ENCODE measurements at regions not wholly inside any gene's neighbourhood (a gene's known extent, or its start where the extent isn't known, plus 50 kb on each side); places are given as distances from the start of the nearest gene placed in this dataset.

- DNase-seq, result no peak
- ChIA-PET POLR2A (ENCODE audit: unreplicated experiment) (no interaction called here), CTCF (no interaction called here)
- no peak for TF ChIP-seq EZH2 (IDR thresholded peaks at IDR 0.05; ENCODE audit: low read length, unreplicated experiment)
- Histone ChIP-seq H4K20me1 (ENCODE audit: low read length) (no peaks in the 10 kb centered on the region), H3K9ac (ENCODE audit: low read length) (no peak overlapping the region), H3K79me2 (ENCODE audit: low read length) (no peaks in the 10 kb centered on the region), H3F3A (ENCODE audit: low read length, unreplicated experiment) (no peaks in the 10 kb centered on the region), H3K36me3 (ENCODE audit: low read depth, low read length) (no peaks in the 10 kb centered on the region), H3K9me2 (replicated peaks; ENCODE audit: low read length) (no peaks in the 10 kb centered on the region), H3K4me3 (ENCODE audit: low read length) (no peak overlapping the region), H3K4me1 (ENCODE audit: insufficient read depth, low read length) (no peaks in the 10 kb centered on the region), H3K27ac (ENCODE audit: low read length) (no peak overlapping the region), H3K4me2 (ENCODE audit: low read length) (no peak overlapping the region), H3K9me3 (ENCODE audit: low read length) (no peaks in the 10 kb centered on the region), H3K27me3 (ENCODE audit: low read length) (peaks cover 29% of the 10 kb centered on the region), H2AFZ (ENCODE audit: low read length) (no peak overlapping the region)
- intact Hi-C loops (cut with micrococcal nuclease), result no loop called here
- BruUV-seq (replicated peaks), result no TSS peak
- no peak for ATAC-seq
These were observed 233.9 kb downstream of the GXYLT1 start for GRCh38 chr12:41910578-41911320.

- H3K36me3 ChIP-seq (ENCODE audit: low read depth, low read length), result no peaks in the 10 kb centered on the region
- BruUV-seq (replicated peaks), result no TSS peak
- no peaks in the 10 kb centered on the region for H3K9me3 ChIP-seq (ENCODE audit: low read length)
- POLR2A ChIA-PET (ENCODE audit: unreplicated experiment), result no interaction called here
- no peak overlapping the region for H3K4me2 ChIP-seq (ENCODE audit: low read length)
- DNase-seq (no peak), ATAC-seq (no peak)
- CTCF ChIA-PET, result no interaction called here
- H3K79me2 ChIP-seq (ENCODE audit: low read length), result no peaks in the 10 kb centered on the region
- no peaks in the 10 kb centered on the region for H3K4me1 ChIP-seq (ENCODE audit: insufficient read depth, low read length)
- H3K27me3 ChIP-seq (ENCODE audit: low read length), result peaks cover 25% of the 10 kb centered on the region
- no peaks in the 10 kb centered on the region for H4K20me1 ChIP-seq (ENCODE audit: low read length)
- intact Hi-C loops (cut with micrococcal nuclease), result no loop called here
- no peak overlapping the region for H3K27ac ChIP-seq (ENCODE audit: low read length)
- no peaks in the 10 kb centered on the region for H3F3A ChIP-seq (ENCODE audit: low read length, unreplicated experiment)
- H3K4me3 ChIP-seq (ENCODE audit: low read length), result no peak overlapping the region
- no peak overlapping the region for H3K9ac ChIP-seq (ENCODE audit: low read length)
- TF ChIP-seq EZH2 (IDR thresholded peaks at IDR 0.05; ENCODE audit: low read length, unreplicated experiment) (no peak), CTCF (conservative IDR thresholded peaks at IDR 0.05; ENCODE audit: low read depth, low read length) (no peak), EZH2phosphoT487 (IDR thresholded peaks at IDR 0.05; ENCODE audit: borderline replicate concordance, low read length) (no peak)
- H3K9me2 ChIP-seq (replicated peaks; ENCODE audit: low read length), result no peaks in the 10 kb centered on the region
- H2AFZ ChIP-seq (ENCODE audit: low read length), result no peak overlapping the region
These were observed 236.5 kb downstream of the GXYLT1 start for GRCh38 chr12:41908206-41908605.

- Histone ChIP-seq H2AFZ (ENCODE audit: low read length) (no peak overlapping the region), H3K27ac (ENCODE audit: low read length) (no peak overlapping the region), H3K4me1 (ENCODE audit: insufficient read depth, low read length) (no peaks in the 10 kb centered on the region), H3K9me3 (ENCODE audit: low read length) (no peaks in the 10 kb centered on the region), H3K4me2 (ENCODE audit: low read length) (no peak overlapping the region), H3K9ac (ENCODE audit: low read length) (no peak overlapping the region), H3K9me2 (replicated peaks; ENCODE audit: low read length) (no peaks in the 10 kb centered on the region), H3K36me3 (ENCODE audit: low read depth, low read length) (no peaks in the 10 kb centered on the region), H3K27me3 (ENCODE audit: low read length) (peaks cover 20% of the 10 kb centered on the region), H3K79me2 (ENCODE audit: low read length) (no peaks in the 10 kb centered on the region), H4K20me1 (ENCODE audit: low read length) (no peaks in the 10 kb centered on the region), H3F3A (ENCODE audit: low read length, unreplicated experiment) (no peaks in the 10 kb centered on the region), H3K4me3 (ENCODE audit: low read length) (no peak overlapping the region)
- no peak for TF ChIP-seq CTCF (conservative IDR thresholded peaks at IDR 0.05; ENCODE audit: low read depth, low read length)
- no peak for TF ChIP-seq EZH2phosphoT487 (IDR thresholded peaks at IDR 0.05; ENCODE audit: borderline replicate concordance, low read length)
- no peak for TF ChIP-seq EZH2 (IDR thresholded peaks at IDR 0.05; ENCODE audit: low read length, unreplicated experiment)
- ChIA-PET POLR2A (ENCODE audit: unreplicated experiment) (no interaction called here), CTCF (no interaction called here)
- DNase-seq (no peak), ATAC-seq (no peak)
- intact Hi-C loops (cut with micrococcal nuclease), result no loop called here
- BruUV-seq (replicated peaks), result no TSS peak
These were observed 237.1 kb downstream of the GXYLT1 start for GRCh38 chr12:41907550-41907949.

Measured in PC-3 (cell line).